ENCODE measurements at regions not wholly inside any gene's neighbourhood (a gene's known extent, or its start where the extent isn't known, plus 50 kb on each side); places are given as distances from the start of the nearest gene placed in this dataset.

DNA sequence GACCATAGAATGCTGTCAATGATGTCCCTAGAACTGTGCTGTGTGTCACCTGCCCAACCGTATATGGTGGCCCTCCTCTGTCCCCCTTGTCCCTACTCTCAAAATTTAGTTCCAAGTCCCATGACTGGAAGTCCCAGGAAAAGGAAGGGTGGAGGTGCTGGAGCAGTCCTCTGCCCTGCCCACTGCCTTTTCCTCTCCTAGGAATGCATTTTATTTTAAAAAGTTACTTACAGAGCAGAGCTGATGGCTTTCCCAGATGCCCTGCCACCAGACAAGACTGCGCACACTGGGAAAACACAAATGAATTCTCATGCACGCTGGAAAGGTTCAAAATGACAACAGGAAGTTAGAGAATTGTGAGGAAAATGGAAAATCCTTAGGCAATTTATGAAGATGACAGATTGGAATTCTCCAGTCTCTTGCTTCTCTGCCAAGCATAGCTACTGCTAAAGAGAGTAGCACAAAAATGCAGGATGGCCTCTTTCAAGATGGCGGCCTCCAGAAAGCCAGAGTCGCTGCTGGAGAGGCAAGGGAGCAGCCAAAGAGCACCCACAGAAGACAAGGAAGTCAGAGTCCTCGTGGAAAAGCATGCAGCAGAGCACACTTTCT, 117.1 kb upstream of the TSC22D1 start:
- H3K4me3 Mint-ChIP-seq = no peak overlapping the region
- DNase-seq = no peak
- H3K36me3 Mint-ChIP-seq (ENCODE audit: low read depth) = no peaks in the 10 kb centered on the region
- H3K9me3 Mint-ChIP-seq = no peaks in the 10 kb centered on the region
- H3K27ac Mint-ChIP-seq = no peak overlapping the region
- peaks cover 5% of the 10 kb centered on the region; the same call in 1 of the 2 replicates for H3K4me1 Mint-ChIP-seq (ENCODE audit: low read depth)
- TF ChIP-seq, protein P1, sequence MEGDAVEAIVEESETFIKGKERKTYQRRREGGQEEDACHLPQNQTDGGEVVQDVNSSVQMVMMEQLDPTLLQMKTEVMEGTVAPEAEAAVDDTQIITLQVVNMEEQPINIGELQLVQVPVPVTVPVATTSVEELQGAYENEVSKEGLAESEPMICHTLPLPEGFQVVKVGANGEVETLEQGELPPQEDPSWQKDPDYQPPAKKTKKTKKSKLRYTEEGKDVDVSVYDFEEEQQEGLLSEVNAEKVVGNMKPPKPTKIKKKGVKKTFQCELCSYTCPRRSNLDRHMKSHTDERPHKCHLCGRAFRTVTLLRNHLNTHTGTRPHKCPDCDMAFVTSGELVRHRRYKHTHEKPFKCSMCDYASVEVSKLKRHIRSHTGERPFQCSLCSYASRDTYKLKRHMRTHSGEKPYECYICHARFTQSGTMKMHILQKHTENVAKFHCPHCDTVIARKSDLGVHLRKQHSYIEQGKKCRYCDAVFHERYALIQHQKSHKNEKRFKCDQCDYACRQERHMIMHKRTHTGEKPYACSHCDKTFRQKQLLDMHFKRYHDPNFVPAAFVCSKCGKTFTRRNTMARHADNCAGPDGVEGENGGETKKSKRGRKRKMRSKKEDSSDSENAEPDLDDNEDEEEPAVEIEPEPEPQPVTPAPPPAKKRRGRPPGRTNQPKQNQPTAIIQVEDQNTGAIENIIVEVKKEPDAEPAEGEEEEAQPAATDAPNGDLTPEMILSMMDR (IDR thresholded peaks at IDR 0.05) = no peak
- H3K27me3 Mint-ChIP-seq (ENCODE audit: insufficient read depth) = peaks cover 4% of the 10 kb centered on the region

DNA sequence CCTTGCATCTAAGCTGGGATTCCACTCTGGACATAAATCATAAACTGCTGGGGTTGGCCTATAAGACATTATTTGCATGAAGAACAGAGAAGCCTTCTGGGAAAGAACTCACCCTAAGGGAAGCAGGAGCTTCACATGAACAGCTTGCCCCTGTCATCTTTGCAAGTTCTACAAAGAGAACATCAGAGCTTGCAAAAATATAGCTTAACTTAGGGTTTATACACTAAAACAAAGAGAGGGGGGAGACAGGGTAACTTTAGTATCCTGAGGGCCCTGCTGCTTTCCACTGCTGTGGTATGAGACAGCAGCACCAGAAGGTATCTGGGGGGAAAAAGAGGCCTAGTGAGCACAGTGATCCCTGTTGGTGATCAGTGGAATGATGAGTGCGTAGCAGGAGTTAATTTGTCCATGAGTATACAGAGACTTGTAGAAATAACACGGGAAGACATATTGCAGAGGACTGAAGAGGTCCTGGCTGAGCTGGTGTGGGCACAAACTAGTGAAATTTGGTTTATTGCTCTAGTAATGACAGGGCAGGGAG, 116.1 kb upstream of the TSC22D1 start:
- Mint-ChIP-seq H3K27me3 (ENCODE audit: insufficient read depth) (peaks cover 6% of the 10 kb centered on the region), H3K4me3 (no peak overlapping the region), H3K9me3 (no peaks in the 10 kb centered on the region), H3K4me1 (ENCODE audit: low read depth) (no peaks in the 10 kb centered on the region), H3K36me3 (ENCODE audit: low read depth) (no peaks in the 10 kb centered on the region), H3K27ac (no peak overlapping the region)
- peak; percentile 47 for DNase-seq
- TF ChIP-seq, protein P1 (IDR thresholded peaks at IDR 0.05) = peak; percentile 21; the same call in 1 of the 2 replicates

DNA sequence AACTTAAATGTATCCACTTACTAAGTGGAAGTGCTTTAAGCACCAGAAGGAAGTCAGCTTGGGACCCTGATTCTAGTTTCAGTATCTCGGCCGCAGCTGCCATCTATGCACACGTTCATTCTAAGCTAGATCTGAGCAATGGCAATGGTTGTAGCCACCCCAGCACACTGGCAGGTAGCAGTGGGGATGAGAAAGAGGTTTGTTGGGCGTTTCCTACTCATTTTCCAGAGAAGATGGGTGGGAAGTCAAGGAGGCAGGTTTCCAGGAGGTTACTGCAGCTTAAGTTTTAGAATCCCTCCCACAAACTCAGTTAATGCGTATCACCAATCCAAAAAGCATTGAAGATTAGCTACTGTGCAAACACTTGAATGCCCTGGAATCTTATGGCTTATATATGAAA, 114.2 kb upstream of the TSC22D1 start:
- H3K9me3 Mint-ChIP-seq = no peaks in the 10 kb centered on the region
- peaks cover 4% of the 10 kb centered on the region; the same call in 1 of the 2 replicates for H3K4me1 Mint-ChIP-seq (ENCODE audit: low read depth)
- peaks cover 4% of the 10 kb centered on the region; the same call in 1 of the 2 replicates for H3K36me3 Mint-ChIP-seq (ENCODE audit: low read depth)
- TF ChIP-seq, protein P1 (IDR thresholded peaks at IDR 0.05) = no peak
- DNase-seq = no peak
- H3K4me3 Mint-ChIP-seq = no peak overlapping the region
- H3K27me3 Mint-ChIP-seq (ENCODE audit: insufficient read depth) = peaks cover 5% of the 10 kb centered on the region
- H3K27ac Mint-ChIP-seq = no peak overlapping the region

DNA sequence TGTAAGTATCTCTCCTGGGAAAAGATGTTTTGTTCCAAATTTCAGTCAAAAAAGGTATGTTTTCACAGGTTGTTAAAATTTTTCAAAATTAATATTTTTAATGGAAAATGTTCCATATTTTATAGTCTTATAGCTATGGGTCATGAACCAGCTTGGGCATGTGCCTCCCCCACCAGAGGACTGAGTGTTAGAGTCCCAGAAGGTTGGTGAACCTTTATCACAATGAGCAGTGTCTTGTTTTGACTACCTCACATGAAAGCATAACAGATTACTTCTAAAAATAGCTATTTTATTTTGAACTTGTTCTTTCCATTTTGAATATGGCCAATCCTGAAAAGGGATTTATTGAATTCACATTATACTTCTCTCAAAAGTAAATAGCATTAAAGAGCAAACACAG, 112.5 kb upstream of the TSC22D1 start:
- no peaks in the 10 kb centered on the region for H3K9me3 Mint-ChIP-seq
- no peak overlapping the region for H3K4me3 Mint-ChIP-seq
- peaks cover 5% of the 10 kb centered on the region for H3K27me3 Mint-ChIP-seq (ENCODE audit: insufficient read depth)
- H3K36me3 Mint-ChIP-seq (ENCODE audit: low read depth) = peaks cover 7% of the 10 kb centered on the region; the same call in 1 of the 2 replicates
- DNase-seq = no peak
- H3K4me1 Mint-ChIP-seq (ENCODE audit: low read depth) = peaks cover 4% of the 10 kb centered on the region; the same call in 1 of the 2 replicates
- no peak overlapping the region for H3K27ac Mint-ChIP-seq
- TF ChIP-seq, protein P1 (IDR thresholded peaks at IDR 0.05) = no peak

DNA sequence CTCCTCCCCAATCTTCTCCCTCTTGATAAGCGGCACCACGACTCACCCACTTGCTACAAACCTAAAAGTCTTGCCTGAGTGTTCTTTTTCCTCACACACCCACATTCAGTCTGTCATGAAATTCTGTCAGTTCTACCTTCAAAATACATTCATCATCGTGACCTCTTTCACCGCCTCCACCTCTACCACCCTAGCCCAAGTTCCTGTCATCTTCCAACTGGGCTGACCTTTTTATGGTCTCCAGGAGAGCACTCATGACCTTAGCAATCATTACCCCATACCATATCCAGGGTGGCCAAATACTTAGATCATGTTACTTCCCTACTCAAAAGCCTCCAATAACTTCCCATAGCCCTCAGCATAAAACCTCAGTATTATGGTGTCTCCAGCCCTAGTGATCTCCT, 110.4 kb upstream of the TSC22D1 start:
- no peak for DNase-seq
- H3K27ac Mint-ChIP-seq = no peak overlapping the region
- H3K4me3 Mint-ChIP-seq = no peak overlapping the region
- H3K4me1 Mint-ChIP-seq (ENCODE audit: low read depth) = peaks cover 4% of the 10 kb centered on the region; the same call in 1 of the 2 replicates
- peaks cover 9% of the 10 kb centered on the region; the same call in 1 of the 2 replicates for H3K36me3 Mint-ChIP-seq (ENCODE audit: low read depth)
- TF ChIP-seq, protein P1 (IDR thresholded peaks at IDR 0.05) = no peak
- peaks cover 5% of the 10 kb centered on the region for H3K27me3 Mint-ChIP-seq (ENCODE audit: insufficient read depth)
- H3K9me3 Mint-ChIP-seq = no peaks in the 10 kb centered on the region

Measured in HFFc6 (cell line).